NCI-H2227 (cell line): ENCODE measurements at regions not wholly inside any gene's neighbourhood (a gene's known extent, or its start where the extent isn't known, plus 50 kb on each side); places are given as distances from the start of the nearest gene placed in this dataset.

Source experiments
- DNase-seq: peaks from one replicate; lab custom pipeline; 2025; ENCODE audit not compliant: unreplicated experiment; lab: John Stamatoyannopoulos, UW

DNA sequence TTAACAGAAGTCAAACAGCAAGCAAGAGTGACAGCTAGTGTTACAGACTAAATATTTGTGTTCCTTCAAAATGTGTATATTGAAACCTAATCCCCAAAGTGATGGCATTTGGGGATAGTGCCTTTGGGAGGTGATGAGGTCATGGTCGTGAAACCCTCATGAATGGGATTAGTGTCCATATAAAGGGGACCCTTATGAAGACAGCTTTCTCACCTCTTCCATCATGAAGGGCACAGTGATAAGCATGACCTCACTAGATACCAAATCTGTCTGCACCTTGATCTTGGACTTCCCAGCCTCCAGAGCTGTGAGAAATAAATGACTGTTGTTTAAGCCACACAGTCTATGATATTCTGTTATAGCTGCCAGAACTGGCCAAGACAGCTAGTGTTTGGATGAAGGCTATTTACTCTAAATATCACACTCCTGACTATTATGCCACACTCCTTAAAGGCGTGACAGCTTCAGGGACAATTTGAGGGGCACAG, 235.7 kb upstream of the TMEM72 start:
- DNase-seq = no peak

DNA sequence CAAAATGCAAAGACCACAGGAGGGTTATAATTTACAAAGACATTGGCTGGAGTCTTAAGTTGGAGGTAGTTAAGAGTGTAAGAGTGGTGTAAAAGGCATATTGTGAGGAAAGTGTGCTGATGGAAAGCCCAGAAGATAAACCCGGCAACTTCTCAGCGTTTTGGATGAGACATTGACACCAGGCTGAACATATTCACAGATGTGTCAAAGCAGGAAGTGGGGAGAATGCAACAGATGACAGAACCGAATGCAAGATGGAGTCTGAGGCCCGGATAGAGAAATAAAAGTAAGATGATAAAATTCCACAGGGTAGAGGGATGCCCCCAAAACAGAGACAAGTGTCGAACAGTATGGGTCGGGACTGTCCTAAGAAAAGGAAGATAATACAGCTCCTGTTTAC, 230.4 kb upstream of the TMEM72 start:
- DNase-seq = no peak

DNA sequence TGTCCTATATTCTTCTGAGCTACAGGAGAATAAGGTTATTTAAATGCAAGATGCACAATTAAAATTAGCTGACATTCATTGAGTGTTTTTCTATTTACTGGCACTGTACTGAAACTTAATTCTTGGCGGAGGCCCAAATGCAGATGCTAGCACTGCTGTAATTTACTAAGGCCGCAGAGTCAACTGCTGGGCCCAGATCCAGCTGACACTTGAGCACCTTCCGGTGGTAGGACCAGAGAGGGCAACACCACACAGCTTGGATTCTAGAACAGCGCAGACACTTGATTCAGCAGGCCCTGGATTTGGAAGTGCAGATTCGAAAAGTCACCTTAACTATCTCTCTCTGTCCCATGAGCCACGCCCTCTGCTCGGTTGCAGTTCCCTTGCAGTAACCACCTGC, 228.6 kb upstream of the TMEM72 start:
- no peak for DNase-seq

DNA sequence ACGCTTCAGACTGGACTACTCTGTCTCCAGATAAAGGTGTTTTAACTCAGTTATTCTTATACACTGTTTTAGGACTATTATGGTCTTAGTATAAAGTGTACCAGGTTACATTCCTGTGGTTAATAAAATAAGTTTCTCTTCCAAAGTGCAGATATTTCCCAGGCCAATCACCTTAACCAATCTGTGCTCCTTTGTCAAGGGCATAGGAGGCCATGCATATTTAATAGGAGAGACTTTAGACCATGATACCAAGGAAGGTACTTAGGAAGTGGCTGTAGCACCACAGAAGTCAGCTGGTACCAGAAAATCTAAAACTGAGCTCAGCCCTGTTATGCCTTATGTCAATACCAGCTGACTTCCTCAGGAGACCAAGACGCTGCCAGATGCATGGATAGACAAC, 226.5 kb upstream of the TMEM72 start:
- DNase-seq = no peak

DNA sequence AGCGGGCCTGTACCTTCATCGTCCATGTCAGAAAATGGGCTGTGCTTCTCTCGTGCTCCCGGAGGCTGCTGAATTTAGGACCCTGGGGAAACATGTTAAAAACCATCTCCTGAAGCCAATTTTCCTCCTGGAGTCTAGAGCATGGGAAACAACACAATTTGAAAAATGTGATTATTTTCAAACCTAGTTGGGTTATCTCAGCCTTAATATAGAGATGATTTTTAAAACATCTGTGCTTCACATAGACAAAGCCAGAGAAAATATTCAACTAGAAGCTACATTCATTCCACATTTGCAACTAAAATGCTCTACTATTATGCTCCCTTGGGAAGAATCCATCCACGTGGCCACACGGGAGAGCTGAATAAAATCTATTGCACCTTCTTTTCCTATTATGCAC, 225.9 kb upstream of the TMEM72 start:
- DNase-seq = no peak

DNA sequence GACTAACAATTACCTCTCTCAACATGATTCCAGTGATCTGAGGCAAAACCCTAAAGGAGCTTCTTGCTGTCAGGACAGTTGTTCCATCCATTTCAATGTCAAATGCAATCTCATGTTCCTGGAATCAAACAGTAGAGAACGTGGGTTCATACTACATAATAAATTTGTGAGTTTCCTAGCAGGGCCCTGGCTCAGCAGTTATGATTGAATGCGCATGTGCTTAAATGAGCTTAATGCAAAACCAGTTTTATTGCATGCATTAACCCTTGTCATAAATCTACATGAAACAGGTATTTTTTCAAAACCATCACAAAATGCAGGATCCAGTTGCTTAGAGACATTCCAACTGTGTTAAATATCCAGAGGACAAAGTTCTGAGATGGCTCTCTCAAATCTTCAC, 225.4 kb upstream of the TMEM72 start:
- DNase-seq = no peak

DNA sequence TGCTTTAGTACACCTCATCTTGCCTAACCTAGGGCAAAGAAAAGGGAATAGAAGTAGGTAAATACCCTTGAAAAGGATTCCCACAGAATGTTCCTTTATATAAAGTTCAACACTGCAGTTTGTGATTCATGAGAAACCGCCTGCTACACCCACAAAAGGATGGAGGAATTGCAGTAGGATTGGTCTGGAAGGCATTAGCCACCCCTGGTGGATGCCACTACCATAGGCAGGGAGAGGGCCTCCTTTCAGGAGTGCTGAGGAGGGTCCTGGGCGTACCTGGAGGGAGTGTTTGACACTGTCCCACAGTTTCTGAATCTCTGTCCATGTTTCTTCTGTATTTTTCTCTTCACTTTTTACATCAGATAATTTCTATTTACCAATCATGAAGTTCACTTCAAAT, 221.8 kb upstream of the TMEM72 start:
- DNase-seq = no peak

DNA sequence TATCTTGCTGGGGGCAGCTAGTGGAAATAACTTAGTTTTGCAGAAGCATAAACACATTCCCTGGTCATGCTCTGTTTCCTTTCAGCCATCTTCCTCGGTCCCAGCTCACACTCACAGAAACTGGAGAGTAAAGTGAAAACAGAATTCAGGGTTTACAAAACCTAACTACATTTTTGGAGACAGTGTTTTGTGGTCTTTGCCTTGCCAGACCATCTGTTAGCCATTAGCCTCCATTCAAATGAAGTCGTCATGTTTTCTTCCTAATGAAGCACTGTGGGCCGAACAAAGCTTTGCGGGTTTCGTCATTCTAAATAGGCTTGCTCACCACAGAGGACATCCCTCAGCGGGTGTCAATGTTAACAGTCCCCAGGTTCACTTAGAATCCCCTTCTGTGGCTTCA, 214.6 kb upstream of the TMEM72 start:
- DNase-seq = no peak

DNA sequence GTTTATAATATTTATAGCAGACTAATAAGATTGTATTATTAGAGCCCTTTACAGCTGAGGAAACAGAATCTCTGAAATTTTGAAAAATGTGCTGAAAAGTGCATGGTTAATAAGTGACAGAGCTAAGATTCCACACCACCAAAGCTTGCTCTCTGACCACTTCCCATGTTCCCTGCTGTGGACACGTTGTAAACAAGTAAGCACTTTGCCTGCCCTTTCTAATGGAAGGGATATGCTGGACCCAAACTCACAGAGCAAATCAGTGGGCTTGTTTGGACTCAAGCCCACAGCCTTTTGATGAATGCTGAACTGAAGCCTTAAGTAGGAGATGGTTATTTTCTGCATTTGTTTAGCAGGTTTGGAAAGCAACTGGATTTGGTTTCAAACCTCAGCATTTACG, 214.0 kb upstream of the TMEM72 start:
- no peak for DNase-seq

DNA sequence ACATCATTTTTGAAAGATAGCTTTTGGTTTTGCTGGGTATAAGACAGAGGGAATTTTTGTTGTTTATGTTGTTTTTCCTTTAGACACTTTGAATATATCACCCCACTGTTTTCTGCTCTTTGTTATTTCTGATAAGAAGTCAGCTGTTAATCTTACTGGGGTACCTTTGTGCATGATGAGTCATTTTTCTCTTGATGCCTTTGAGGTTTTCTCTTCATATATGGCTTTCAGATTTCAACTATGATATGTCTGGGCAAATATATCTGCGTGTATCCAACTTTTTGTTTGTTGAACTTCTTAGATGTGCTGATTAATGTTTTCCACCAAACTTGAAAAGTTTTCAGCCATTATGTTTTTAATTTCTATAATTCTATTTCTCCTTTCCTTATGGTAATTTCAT, 208.6 kb upstream of the TMEM72 start:
- DNase-seq = no peak

DNA sequence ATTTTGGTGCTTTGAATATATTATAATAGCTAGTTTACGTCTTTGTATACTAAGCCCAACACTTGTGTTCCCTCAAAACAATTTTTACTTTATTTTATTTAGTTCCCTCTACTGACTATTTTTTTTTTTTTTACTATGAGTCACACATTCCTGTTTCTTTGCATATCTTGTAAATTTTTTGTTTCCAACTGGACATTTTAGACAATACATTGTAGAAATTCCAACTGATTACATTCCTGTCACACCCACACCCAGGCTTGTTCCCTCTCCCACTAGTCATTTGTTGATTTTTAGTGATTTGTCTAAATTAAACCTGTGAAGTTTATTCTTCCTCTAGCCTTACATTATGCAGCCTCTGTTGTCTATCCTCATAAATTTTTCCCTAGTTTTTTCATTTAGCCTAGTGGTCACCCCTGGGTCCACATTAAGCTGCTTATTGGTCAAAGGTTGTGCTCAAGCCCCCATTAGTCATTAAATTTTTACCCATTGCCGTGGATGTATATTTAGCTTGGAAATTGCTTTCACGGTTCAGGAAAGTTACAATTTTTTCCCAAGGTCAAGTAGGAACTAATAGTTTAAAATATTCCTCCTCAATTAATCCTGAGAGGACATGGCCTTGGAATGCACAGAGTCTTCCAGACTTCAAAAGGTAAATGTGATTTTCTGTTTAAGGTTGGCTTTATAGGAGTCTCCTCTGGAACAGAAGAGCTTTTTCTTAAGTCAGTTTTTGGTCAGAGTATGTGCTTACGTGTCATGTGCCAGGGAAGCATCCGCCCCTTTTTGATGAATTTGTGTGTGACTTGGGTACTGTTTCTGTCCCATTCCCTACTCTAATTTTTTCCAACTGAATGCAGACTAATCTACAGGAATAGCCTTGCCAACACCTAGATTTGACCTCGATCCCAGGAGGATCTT, 207.6 kb upstream of the TMEM72 start:
- DNase-seq = no peak

DNA sequence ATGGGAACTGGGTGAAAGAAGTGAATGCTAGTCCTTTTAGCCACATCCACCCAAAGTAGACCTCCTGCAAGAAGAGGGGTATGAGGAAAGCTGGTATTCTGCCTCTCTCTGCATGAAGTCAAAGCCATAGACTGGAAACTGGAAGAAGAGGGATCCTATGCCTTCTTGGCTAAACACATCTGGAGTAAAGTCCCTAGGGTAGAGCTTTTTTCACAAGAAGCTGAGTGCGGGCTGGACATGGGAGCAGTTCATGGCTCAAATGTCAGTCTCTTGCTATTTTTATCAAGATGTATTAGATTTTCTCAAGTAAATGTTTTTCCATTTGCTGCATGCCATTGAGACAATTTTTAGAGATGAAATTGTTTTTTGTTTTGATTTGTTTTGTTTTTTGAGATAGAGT, 206.5 kb upstream of the TMEM72 start:
- DNase-seq = no peak

DNA sequence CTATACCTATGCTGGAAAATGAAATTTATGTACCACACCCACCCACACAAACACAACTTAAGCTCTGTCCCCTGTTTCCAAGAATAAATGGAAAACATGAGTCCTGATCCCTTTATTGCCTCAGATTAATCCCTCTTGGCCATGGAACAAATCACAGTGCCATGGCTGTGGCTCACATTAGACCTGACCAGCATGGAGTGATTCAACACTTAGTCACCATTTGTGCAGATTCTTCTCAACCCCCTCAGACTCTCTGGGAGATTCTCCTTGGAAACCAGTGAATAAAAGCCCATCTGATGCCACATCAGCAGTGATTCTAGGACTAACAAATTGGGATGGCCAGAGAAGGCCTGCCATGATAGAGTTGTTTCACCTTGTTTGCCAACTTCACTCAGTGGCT, 204.4 kb upstream of the TMEM72 start:
- no peak for DNase-seq

DNA sequence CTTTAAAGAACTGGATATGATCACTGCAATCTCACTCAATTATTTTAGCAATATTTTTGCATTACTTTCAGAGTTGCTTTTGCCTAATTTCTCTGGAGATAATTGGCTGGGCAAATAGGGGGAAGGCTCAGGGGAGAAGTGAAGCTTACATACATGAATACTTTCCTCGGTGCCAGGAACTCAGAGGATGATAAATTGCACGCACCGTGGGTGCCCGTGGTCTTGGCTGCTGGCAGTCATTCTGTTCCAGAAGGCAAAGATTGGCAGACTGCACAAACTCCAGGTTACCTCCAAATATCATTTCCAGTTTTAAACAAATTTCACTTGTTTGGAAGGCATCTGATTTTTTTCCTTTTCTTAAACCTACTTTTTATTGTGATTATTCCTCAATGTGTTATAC, 197.8 kb upstream of the TMEM72 start:
- no peak for DNase-seq

DNA sequence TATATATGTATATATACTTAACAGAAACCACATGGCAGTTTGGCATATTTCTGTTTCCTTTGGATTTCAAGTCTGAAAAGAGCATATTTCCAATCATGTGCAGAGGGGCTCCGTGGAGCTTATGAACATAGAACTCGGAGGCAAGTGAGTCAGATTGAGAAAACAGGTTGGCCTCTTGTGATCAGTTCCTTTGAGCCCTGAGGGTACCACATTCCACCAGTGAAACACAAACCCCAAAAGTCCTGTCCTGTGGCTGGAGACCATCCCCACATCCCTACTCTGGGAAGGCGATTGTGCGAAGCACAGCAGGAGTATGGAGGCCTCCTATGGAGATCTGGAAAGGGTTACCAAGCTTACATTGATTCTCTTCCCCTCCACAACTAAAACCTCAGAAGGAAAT, 196.7 kb upstream of the TMEM72 start:
- DNase-seq = no peak

DNA sequence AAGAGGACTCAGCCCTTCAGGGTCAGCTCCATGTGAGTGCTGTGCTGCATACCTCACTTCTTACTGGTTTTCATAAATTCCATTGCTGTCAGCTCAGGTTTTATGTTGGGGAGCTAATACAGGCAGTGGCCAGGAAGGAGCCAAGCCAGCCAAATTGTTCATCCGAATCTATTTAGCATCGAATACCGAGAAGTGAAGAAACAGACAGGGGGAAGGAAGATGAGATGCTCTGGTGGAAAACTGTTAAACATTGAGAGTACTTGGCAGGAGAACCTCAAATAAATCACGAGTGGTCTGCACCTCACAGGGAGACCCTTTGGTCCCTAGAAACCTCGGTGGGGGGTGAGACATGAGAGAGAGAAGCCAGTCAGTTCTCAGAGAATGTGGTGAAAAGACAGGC, 196.0 kb upstream of the TMEM72 start:
- DNase-seq = no peak

DNA sequence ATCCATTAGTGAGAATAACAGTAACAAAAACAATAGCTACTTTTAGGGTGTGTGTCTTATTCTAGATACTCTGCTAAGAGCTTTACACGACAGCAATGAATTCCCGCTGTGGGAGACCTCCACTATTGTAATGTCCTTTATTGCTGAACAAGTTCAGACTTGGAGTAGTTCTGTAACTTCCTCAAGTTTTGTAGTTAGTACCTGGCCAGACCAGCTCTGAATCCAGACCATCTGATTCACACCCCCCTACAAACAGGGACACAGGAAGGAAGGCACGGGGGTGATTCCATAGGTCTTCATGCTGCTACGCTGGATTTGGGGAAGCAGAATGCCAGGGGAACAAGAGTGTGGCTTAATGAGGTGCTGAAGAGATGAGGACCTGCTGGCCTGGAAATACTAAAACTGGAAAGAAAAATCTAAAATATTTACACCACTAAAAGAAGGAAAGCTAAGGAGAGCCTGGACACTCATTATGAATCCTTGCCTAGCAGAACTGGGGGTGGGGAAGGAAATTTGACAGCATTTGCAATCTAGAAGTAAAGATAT, 194.6 kb upstream of the TMEM72 start:
- no peak for DNase-seq

DNA sequence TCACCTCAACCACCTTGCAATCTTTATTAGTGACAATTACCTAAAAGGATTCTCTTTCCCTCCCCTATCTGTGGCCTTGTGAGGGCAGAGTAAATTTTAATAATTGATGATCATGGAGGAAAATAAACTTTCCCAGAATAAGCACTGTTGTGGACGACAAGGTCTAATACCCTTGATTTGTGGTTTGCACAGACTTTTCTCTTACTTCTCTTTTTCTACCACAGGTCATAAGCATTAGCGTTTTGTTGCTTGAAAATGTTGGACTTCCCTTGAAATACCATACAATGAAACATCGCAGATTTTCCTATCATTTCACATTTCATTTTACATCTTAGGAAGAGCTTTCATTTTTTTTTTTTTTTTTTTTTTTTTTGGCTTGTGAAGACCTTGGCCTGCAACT, 188.1 kb upstream of the TMEM72 start:
- DNase-seq = no peak

DNA sequence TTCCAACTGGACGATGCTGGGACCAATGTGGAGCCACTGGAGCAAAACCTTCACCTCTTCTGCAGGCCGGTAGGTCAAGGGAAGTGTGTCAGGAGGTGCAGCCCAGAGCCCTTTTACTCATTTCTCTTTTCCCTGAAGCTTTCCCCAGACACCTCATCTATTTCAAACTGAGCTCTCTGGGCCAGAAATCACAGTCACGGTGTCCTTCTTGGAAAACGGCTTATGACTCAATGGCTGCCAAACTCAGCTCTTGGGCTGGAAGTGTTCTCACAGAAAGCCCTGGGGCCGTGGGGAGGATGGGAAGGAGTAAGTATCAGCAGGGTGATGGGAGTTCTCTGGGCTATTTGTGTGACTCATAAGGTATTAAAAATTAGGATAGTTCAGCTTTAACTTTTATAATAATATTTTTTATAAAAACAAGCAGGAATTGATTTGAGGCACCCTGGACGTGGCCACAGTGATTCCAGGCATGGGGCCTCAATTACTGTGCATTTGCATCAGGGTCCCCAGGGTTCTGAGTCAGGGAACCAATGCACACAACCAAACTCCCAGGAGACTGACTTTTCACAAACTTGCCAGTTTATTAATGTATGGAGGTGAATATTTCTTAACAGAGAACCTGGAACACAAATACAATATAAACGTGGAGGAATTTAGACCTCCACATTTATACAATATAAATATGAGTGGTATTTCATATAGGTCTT, 187.4 kb upstream of the TMEM72 start:
- DNase-seq = no peak

DNA sequence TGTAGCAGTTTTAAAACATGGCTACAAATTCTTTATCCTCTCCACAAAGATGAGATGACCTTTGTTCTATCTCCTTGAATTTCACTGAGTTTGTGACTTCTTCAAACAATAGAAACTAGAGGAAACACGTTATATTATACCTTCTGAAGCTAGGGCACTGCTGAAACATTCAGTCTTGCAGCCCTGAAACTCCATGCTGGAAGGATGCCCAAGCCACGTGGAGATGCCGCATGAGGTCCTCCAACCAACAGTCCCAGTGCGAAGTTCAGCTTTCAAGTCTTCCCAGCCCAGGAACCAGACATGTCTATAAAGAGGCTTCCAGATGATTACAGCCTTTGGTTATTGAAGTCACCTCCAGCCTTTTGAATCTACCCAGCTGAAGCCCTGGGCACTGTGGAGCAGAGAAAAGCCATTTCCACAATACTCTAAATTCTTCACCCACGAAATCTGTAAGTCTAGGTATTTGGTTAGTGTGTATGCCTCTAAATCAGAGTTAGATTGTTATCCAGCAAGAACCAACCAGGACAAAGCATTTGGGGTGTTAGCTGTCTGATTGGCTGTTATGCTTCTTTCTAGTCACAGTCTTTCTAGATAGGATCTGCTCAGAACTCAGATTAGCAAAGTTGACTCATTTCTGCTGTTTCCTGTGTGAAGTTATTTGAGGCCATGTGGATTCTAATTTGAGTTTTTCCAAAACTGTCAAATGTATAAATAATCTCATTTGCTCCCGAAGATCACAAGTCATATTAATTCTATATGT, 186.5 kb upstream of the TMEM72 start:
- no peak for DNase-seq

DNA sequence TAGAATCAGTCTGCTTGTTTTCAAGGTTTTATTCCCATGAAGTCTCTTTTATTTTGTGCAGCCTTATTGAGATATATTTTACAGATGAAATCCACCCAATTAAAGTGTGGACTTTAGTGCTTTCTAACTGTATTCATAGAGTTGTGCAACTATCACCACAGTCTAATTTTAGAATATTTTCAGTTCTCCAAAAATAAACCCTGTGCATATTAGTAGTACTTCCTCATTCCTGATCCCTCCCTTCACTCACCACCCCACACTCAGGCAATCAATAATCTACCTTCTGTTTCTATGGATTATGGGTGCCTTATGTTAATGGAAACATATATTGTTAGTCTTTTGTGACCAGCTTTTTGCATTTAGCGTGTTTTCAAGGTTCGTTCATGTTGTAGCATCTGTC, 185.7 kb upstream of the TMEM72 start:
- DNase-seq = no peak
